H1 (cell line): ENCODE measurements at regions not wholly inside any gene's neighbourhood (a gene's known extent, or its start where the extent isn't known, plus 50 kb on each side); places are given as distances from the start of the nearest gene placed in this dataset.

Source experiments
- CTCF ChIA-PET: fragments of 300-600 bp; sonication (Branson Sonifier 250); formaldehyde crosslinking; loops from one replicate; lab custom pipeline; 2021; ENCODE audit not compliant: partially characterized antibody; lab: Charles Lee
- POLR2A ChIA-PET: fragments of 300-600 bp; sonication (Branson Sonifier 250); formaldehyde crosslinking; loops from one replicate; lab custom pipeline; 2021; ENCODE audit warnings: inconsistent platforms; ENCODE audit not compliant: partially characterized antibody; lab: Charles Lee
- DNase-seq, 2 experiments: peaks; one replicate each; pipeline versions ENCODE4 v3.0.0 to v3.0.0-alpha.2; 2010 to 2022; ENCODE audit warnings: low spot score in 2 of 2, low read depth in 1 of 2, mixed read lengths in 1 of 2
- FAIRE-seq: peaks from 2 replicates; lab custom pipeline; 2011; peaks lifted over from hg19 to GRCh38; lab: Jason Lieb, UNC
- H2AFZ ChIP-seq: 2 replicates; pipeline ENCODE4 v1.8.1; 2012; ENCODE audit warnings: low read length, inconsistent platforms
- H2AK5ac ChIP-seq: 2 replicates; pipeline ENCODE4 v1.6.1; 2013; ENCODE audit warnings: low read depth, low read length
- H2BK120ac ChIP-seq: replicated peaks from 2 replicates; pipeline ENCODE3; 2013; ENCODE audit warnings: low read depth, low read length, inconsistent platforms
- H2BK12ac ChIP-seq: 2 replicates; pipeline ENCODE4 v1.6.1; 2013; ENCODE audit warnings: low read depth, low read length
- H2BK15ac ChIP-seq: 2 replicates; pipeline ENCODE4 v1.6.1; 2013; ENCODE audit warnings: low read length
- H2BK20ac ChIP-seq: 2 replicates; pipeline ENCODE4 v1.6.1; 2013; ENCODE audit warnings: low read length
- H2BK5ac ChIP-seq: 2 replicates; pipeline ENCODE4 v1.6.1; 2013; ENCODE audit warnings: low read depth, low read length
- H3K14ac ChIP-seq: 2 replicates; pipeline ENCODE4 v1.6.1; 2013; ENCODE audit warnings: inconsistent platforms; ENCODE audit not compliant: insufficient read length
- H3K18ac ChIP-seq: 2 replicates; pipeline ENCODE4 v1.6.1; 2013; ENCODE audit warnings: low read length; ENCODE audit errors: extremely low read depth
- H3K23ac ChIP-seq: 2 replicates; pipeline ENCODE4 v1.6.1; 2013; ENCODE audit warnings: inconsistent platforms; ENCODE audit not compliant: insufficient read length
- H3K23me2 ChIP-seq: 2 replicates; pipeline ENCODE4 v1.6.1; 2013; ENCODE audit warnings: low read depth, low read length
- H3K27ac ChIP-seq: 2 replicates; pipeline ENCODE4 v1.6.1; 2011; ENCODE audit warnings: low read depth, low read length, inconsistent platforms
- H3K27me3 ChIP-seq, 4 experiments: replicated peaks in 1 of 4; 1 replicate in 1 of 4; 2 replicates in 3 of 4; pipeline versions ENCODE4 v1.6.1 to v1.8.1; 2011 to 2013; ENCODE audit warnings: low read length in 3 of 4, mild to moderate bottlenecking in 3 of 4, inconsistent platforms in 2 of 4, mixed read lengths in 2 of 4, moderate library complexity in 1 of 4; ENCODE audit not compliant: control insufficient read depth in 3 of 4, insufficient read depth in 3 of 4; ENCODE audit errors: extremely low read depth in 1 of 4
- H3K36me3 ChIP-seq, 4 experiments: 2 replicates each; pipeline versions ENCODE4 v1.6.1 to v1.8.1; 2011 to 2013; ENCODE audit warnings: mild to moderate bottlenecking in 4 of 4, low read length in 3 of 4, moderate library complexity in 2 of 4, control low read depth in 1 of 4, inconsistent platforms in 1 of 4; ENCODE audit not compliant: insufficient read depth in 4 of 4, control insufficient read depth in 2 of 4
- H3K4ac ChIP-seq: replicated peaks from 2 replicates; pipeline ENCODE3; 2013; ENCODE audit warnings: low read length, low read depth, mixed read lengths, inconsistent platforms; ENCODE audit not compliant: insufficient read length
- H3K4me1 ChIP-seq, 4 experiments: replicated peaks in 1 of 4; 1 replicate in 1 of 4; 2 replicates in 3 of 4; pipeline versions ENCODE4 v1.6.1 to v1.8.1; 2011 to 2013; ENCODE audit warnings: low read length in 3 of 4, inconsistent platforms in 2 of 4, mixed read lengths in 1 of 4; ENCODE audit not compliant: insufficient read depth in 4 of 4, control insufficient read depth in 3 of 4
- H3K4me2 ChIP-seq, 2 experiments: 2 replicates each; pipeline versions ENCODE4 v1.6.1 to v1.8.1; 2011 to 2013; ENCODE audit warnings: low read depth in 2 of 2, low read length in 2 of 2, control low read depth in 1 of 2, inconsistent platforms in 1 of 2, mild to moderate bottlenecking in 1 of 2; ENCODE audit not compliant: insufficient read depth in 1 of 2
- H3K4me3 ChIP-seq, 4 experiments: fragments of 200-600, 300-600 bp in 1 of 4; sonication (generic), shearing (Covaris generic), sonication (Bioruptor Twin) in 1 of 4; 2 replicates each; pipeline versions ENCODE4 v1.5.1 to v1.8.1; 2011 to 2016; ENCODE audit warnings: low read length in 4 of 4, low read depth in 3 of 4, control low read depth in 2 of 4, inconsistent platforms in 2 of 4, mild to moderate bottlenecking in 2 of 4, mixed read lengths in 1 of 4, moderate library complexity in 1 of 4; ENCODE audit not compliant: insufficient read depth in 2 of 4; ENCODE audit errors: extremely low read depth in 1 of 4
- H3K56ac ChIP-seq: replicated peaks from 2 replicates; pipeline ENCODE3; 2013; ENCODE audit warnings: low read depth, mild to moderate bottlenecking, mixed read lengths, low read length, inconsistent platforms; ENCODE audit not compliant: insufficient read length
- H3K79me1 ChIP-seq: 2 replicates; pipeline ENCODE4 v1.6.1; 2013; ENCODE audit warnings: low read depth, low read length, control low read depth
- H3K79me2 ChIP-seq, 2 experiments: 2 replicates each; pipeline versions ENCODE4 v1.6.1 to v1.8.1; 2012 to 2013; ENCODE audit warnings: low read length in 2 of 2, mild to moderate bottlenecking in 2 of 2, inconsistent platforms in 1 of 2; ENCODE audit not compliant: insufficient read depth in 2 of 2, control insufficient read depth in 1 of 2
- H3K9ac ChIP-seq, 4 experiments: replicated peaks in 1 of 4; 1 replicate in 1 of 4; 2 replicates in 3 of 4; pipeline versions ENCODE4 v1.6.1 to v1.8.1; 2011 to 2013; ENCODE audit warnings: low read depth in 3 of 4, low read length in 3 of 4, control low read depth in 2 of 4, mild to moderate bottlenecking in 2 of 4, moderate library complexity in 2 of 4, inconsistent platforms in 1 of 4; ENCODE audit errors: extremely low read depth in 1 of 4
- H3K9me3 ChIP-seq, 2 experiments: 2 replicates each; pipeline versions ENCODE4 v1.6.1 to v1.8.1; 2012 to 2013; ENCODE audit warnings: mild to moderate bottlenecking in 2 of 2, moderate library complexity in 2 of 2, control low read depth in 1 of 2, inconsistent platforms in 1 of 2, low read depth in 1 of 2, low read length in 1 of 2, mixed read lengths in 1 of 2; ENCODE audit not compliant: insufficient read depth in 2 of 2
- H4K20me1 ChIP-seq, 2 experiments: replicated peaks in 1 of 2; 2 replicates each; pipeline versions ENCODE3 to v1.8.1; 2011 to 2013; ENCODE audit warnings: inconsistent platforms in 2 of 2, low read length in 2 of 2, mild to moderate bottlenecking in 1 of 2; ENCODE audit not compliant: insufficient read depth in 2 of 2, control insufficient read depth in 1 of 2
- H4K5ac ChIP-seq: 2 replicates; pipeline ENCODE4 v1.6.1; 2013; ENCODE audit warnings: low read length, low read depth, mixed read lengths, inconsistent platforms; ENCODE audit not compliant: insufficient read length
- H4K8ac ChIP-seq: 2 replicates; pipeline ENCODE4 v1.8.0; 2013; ENCODE audit warnings: mild to moderate bottlenecking, moderate library complexity, low read length, inconsistent platforms; ENCODE audit not compliant: insufficient read depth; ENCODE audit errors: extremely low read depth
- H4K91ac ChIP-seq: replicated peaks from 2 replicates; pipeline ENCODE3; 2013; ENCODE audit warnings: low read length, mixed read lengths, inconsistent platforms; ENCODE audit not compliant: insufficient read length
- MAFK ChIP-seq: IDR thresholded peaks from 2 replicates; pipeline ENCODE4 v1.6.1; 2012; ENCODE audit warnings: low read depth, mild to moderate bottlenecking, improper control_type of control experiment, low read length
- RAD21 ChIP-seq, 2 experiments: IDR thresholded peaks in 1 of 2; conservative IDR thresholded peaks in 1 of 2; 2 replicates each; pipeline ENCODE4 v1.6.1; 2011; ENCODE audit warnings: low read depth in 2 of 2, low read length in 2 of 2, improper control_type of control experiment in 1 of 2, inconsistent platforms in 1 of 2, mild to moderate bottlenecking in 1 of 2, moderate library complexity in 1 of 2
- RBBP5 ChIP-seq: IDR thresholded peaks from 2 replicates; pipeline ENCODE4 v1.7.1; 2012; ENCODE audit warnings: low read depth, mild to moderate bottlenecking, inconsistent platforms, low read length, moderate library complexity, borderline replicate concordance
- RXRA ChIP-seq: IDR thresholded peaks from 2 replicates; pipeline ENCODE4 v1.6.1; 2011; ENCODE audit warnings: low read depth, mild to moderate bottlenecking, low read length, moderate library complexity; ENCODE audit not compliant: insufficient read depth
- TAF7 ChIP-seq: optimal IDR thresholded peaks from 2 replicates; pipeline ENCODE3; 2011; ENCODE audit warnings: low read depth, mild to moderate bottlenecking, inconsistent platforms, low read length, moderate library complexity, borderline replicate concordance
- WGBS, 2 experiments: shearing (Covaris generic) in 1 of 2; methylation state at CpG; one replicate each; pipeline versions ENCODE4 v1.1.6 to v1.1.7; 2013 to 2015; ENCODE audit warnings: low lambda C conversion rate in 2 of 2, mixed read lengths in 2 of 2, inconsistent platforms in 1 of 2, low coverage in 1 of 2, missing lambda C conversion rate in 1 of 2; ENCODE audit not compliant: insufficient replicate concordance in 2 of 2, insufficient coverage in 1 of 2, insufficient read length in 1 of 2; ENCODE audit errors: extremely low coverage in 1 of 2, missing lambda C conversion rate in 1 of 2; 5-methylcytosine and 5-hydroxymethylcytosine counted together

- no peaks in the 10 kb centered on the region for H4K20me1 ChIP-seq
- no peak overlapping the region for H3K4me3 ChIP-seq
- H3K56ac ChIP-seq: no peak overlapping the region
- no peak overlapping the region for H3K18ac ChIP-seq
- no peak overlapping the region for H2BK15ac ChIP-seq
- no peak overlapping the region for H3K27ac ChIP-seq
- H4K91ac ChIP-seq: no peak overlapping the region
- H2AK5ac ChIP-seq: no peak overlapping the region
- H2AFZ ChIP-seq: no peak overlapping the region
- no peak overlapping the region for H4K5ac ChIP-seq
- no peaks in the 10 kb centered on the region for H3K27me3 ChIP-seq
- H2BK20ac ChIP-seq: no peak overlapping the region
- no peaks in the 10 kb centered on the region for H3K79me2 ChIP-seq
- peaks cover 0 to 6% (median 2%) of the 10 kb centered on the region in 4 experiments; a peak in 5 of 7 replicates for H3K4me1 ChIP-seq
- H2BK120ac ChIP-seq: no peak overlapping the region
- no peak overlapping the region for H4K8ac ChIP-seq
- no peaks in the 10 kb centered on the region for H3K79me1 ChIP-seq
- no peaks in the 10 kb centered on the region for H3K36me3 ChIP-seq
- no peak overlapping the region for H2BK12ac ChIP-seq
- H3K4me2 ChIP-seq: no peak overlapping the region
- H3K14ac ChIP-seq: no peak overlapping the region
- H2BK5ac ChIP-seq: no peak overlapping the region
- CTCF ChIA-PET: no interaction called here
- FAIRE-seq: no peak
- POLR2A ChIA-PET: interaction anchor here (0.8 kb wide), 1 partner anchor 15 kb away, joined by 3 read pairs; no protein-coding TSS in a partner anchor
- 92% methylated on average over 2 of the region's 2 CpGs; no CpG with 5 or more reads in 1 of the 2 experiments for WGBS, 2 experiments
- no peak overlapping the region for H3K9ac ChIP-seq
- no peaks in the 10 kb centered on the region for H3K9me3 ChIP-seq
- H3K23ac ChIP-seq: no peak overlapping the region
- H3K4ac ChIP-seq: no peak overlapping the region
- no peak for DNase-seq
- H3K23me2 ChIP-seq: no peaks in the 10 kb centered on the region
- TF ChIP-seq TAF7: no peak
- no peak for TF ChIP-seq RBBP5
- TF ChIP-seq RAD21 (IDR thresholded peaks at IDR 0.05 in 1 of 2, conservative IDR thresholded peaks at IDR 0.05 in 1 of 2; ENCODE audit: low read depth in 2 of 2, low read length in 2 of 2): no peak
- no peak for TF ChIP-seq MAFK
- no peak for TF ChIP-seq RXRA
These were observed 57.7 kb upstream of the EGR2 start for GRCh38 chr10:62873866-62874265.
